ENCODE measurements at regions not wholly inside any gene's neighbourhood (a gene's known extent, or its start where the extent isn't known, plus 50 kb on each side); places are given as distances from the start of the nearest gene placed in this dataset.

GRCh38 chr5:34535944-34536623 is 120.0 kb upstream of the RAI14 start:
- Histone ChIP-seq H3K27me3 (no peaks in the 10 kb centered on the region), H3K9me3 (no peaks in the 10 kb centered on the region), H3K36me3 (no peaks in the 10 kb centered on the region), H3K4me3 (no peak overlapping the region), H3K4me1 (peaks cover 0 to 25% of the 10 kb centered on the region in 2 donors), H3K27ac (peak overlapping the region; percentile 54 to 71)
- no peak for TF ChIP-seq CTCF (IDR thresholded peaks at IDR 0.05)
- no peak for DNase-seq (ENCODE audit: low spot score in 2 of 2)
- intact Hi-C loops (cut with DNase I) = no loop called here

- Histone ChIP-seq H3K36me3 (no peaks in the 10 kb centered on the region), H3K27ac (no peak overlapping the region), H3K9me3 (no peaks in the 10 kb centered on the region), H3K27me3 (no peaks in the 10 kb centered on the region), H3K4me3 (no peak overlapping the region), H3K4me1 (peaks cover 0 to 22% of the 10 kb centered on the region in 2 donors)
- DNase-seq (ENCODE audit: low spot score in 2 of 2) = no peak
- TF ChIP-seq CTCF (IDR thresholded peaks at IDR 0.05) = no peak
- intact Hi-C loops (cut with DNase I) = no loop called here
These were observed 119.4 kb upstream of the RAI14 start for GRCh38 chr5:34536699-34537098.

- no peak overlapping the region for H3K4me3 ChIP-seq
- DNase-seq (ENCODE audit: low spot score in 2 of 2) = no peak
- intact Hi-C loops (cut with DNase I) = no loop called here
- H3K9me3 ChIP-seq = no peaks in the 10 kb centered on the region
- peaks cover 0 to 12% of the 10 kb centered on the region in 2 donors for H3K4me1 ChIP-seq
- H3K36me3 ChIP-seq = no peaks in the 10 kb centered on the region
- H3K27me3 ChIP-seq = no peaks in the 10 kb centered on the region
- H3K27ac ChIP-seq = peak overlapping the region; percentile 12 to 13
- TF ChIP-seq CTCF (IDR thresholded peaks at IDR 0.05) = peak in 1 of 3 experiments; percentile 10
These were observed 118.0 kb upstream of the RAI14 start for GRCh38 chr5:34538026-34538672.

- Histone ChIP-seq H3K36me3 (no peaks in the 10 kb centered on the region), H3K9me3 (peaks cover 0 to under 1% of the 10 kb centered on the region in 2 donors), H3K4me1 (peaks cover 0 to 7% of the 10 kb centered on the region in 2 donors), H3K27ac (no peak overlapping the region), H3K27me3 (no peaks in the 10 kb centered on the region), H3K4me3 (no peak overlapping the region)
- intact Hi-C loops (cut with DNase I) = no loop called here
- no peak for TF ChIP-seq CTCF (IDR thresholded peaks at IDR 0.05)
- DNase-seq (ENCODE audit: low spot score in 2 of 2) = no peak
These were observed 116.9 kb upstream of the RAI14 start for GRCh38 chr5:34539183-34539582.

- Histone ChIP-seq H3K27me3 (no peaks in the 10 kb centered on the region), H3K36me3 (no peaks in the 10 kb centered on the region), H3K9me3 (peaks cover 0 to 6% of the 10 kb centered on the region in 2 donors), H3K27ac (no peak overlapping the region), H3K4me1 (peaks cover 0 to 2% of the 10 kb centered on the region in 2 donors), H3K4me3 (no peak overlapping the region)
- TF ChIP-seq CTCF (IDR thresholded peaks at IDR 0.05) = no peak
- intact Hi-C loops (cut with DNase I) = no loop called here
- no peak for DNase-seq (ENCODE audit: low spot score in 2 of 2)
These were observed 115.1 kb upstream of the RAI14 start for GRCh38 chr5:34541067-34541466.

Data from ascending aorta (tissue), 2 donors.